ENCODE measurements at regions not wholly inside any gene's neighbourhood (a gene's known extent, or its start where the extent isn't known, plus 50 kb on each side); places are given as distances from the start of the nearest gene placed in this dataset.

GRCh38 chr15:68871507-68871906 is 50.8 kb upstream of the ANP32A start:
- TF ChIP-seq, protein P1, sequence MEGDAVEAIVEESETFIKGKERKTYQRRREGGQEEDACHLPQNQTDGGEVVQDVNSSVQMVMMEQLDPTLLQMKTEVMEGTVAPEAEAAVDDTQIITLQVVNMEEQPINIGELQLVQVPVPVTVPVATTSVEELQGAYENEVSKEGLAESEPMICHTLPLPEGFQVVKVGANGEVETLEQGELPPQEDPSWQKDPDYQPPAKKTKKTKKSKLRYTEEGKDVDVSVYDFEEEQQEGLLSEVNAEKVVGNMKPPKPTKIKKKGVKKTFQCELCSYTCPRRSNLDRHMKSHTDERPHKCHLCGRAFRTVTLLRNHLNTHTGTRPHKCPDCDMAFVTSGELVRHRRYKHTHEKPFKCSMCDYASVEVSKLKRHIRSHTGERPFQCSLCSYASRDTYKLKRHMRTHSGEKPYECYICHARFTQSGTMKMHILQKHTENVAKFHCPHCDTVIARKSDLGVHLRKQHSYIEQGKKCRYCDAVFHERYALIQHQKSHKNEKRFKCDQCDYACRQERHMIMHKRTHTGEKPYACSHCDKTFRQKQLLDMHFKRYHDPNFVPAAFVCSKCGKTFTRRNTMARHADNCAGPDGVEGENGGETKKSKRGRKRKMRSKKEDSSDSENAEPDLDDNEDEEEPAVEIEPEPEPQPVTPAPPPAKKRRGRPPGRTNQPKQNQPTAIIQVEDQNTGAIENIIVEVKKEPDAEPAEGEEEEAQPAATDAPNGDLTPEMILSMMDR (IDR thresholded peaks at IDR 0.05) = no peak
- TF ChIP-seq GATA2 (CRISPR knock-in tag; IDR thresholded peaks at IDR 0.05) = no peak
- TF ChIP-seq TEAD4 (IDR thresholded peaks at IDR 0.05; ENCODE audit: borderline replicate concordance, insufficient read depth) = no peak
- TF ChIP-seq, protein P2, sequence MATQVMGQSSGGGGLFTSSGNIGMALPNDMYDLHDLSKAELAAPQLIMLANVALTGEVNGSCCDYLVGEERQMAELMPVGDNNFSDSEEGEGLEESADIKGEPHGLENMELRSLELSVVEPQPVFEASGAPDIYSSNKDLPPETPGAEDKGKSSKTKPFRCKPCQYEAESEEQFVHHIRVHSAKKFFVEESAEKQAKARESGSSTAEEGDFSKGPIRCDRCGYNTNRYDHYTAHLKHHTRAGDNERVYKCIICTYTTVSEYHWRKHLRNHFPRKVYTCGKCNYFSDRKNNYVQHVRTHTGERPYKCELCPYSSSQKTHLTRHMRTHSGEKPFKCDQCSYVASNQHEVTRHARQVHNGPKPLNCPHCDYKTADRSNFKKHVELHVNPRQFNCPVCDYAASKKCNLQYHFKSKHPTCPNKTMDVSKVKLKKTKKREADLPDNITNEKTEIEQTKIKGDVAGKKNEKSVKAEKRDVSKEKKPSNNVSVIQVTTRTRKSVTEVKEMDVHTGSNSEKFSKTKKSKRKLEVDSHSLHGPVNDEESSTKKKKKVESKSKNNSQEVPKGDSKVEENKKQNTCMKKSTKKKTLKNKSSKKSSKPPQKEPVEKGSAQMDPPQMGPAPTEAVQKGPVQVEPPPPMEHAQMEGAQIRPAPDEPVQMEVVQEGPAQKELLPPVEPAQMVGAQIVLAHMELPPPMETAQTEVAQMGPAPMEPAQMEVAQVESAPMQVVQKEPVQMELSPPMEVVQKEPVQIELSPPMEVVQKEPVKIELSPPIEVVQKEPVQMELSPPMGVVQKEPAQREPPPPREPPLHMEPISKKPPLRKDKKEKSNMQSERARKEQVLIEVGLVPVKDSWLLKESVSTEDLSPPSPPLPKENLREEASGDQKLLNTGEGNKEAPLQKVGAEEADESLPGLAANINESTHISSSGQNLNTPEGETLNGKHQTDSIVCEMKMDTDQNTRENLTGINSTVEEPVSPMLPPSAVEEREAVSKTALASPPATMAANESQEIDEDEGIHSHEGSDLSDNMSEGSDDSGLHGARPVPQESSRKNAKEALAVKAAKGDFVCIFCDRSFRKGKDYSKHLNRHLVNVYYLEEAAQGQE (IDR thresholded peaks at IDR 0.05; ENCODE audit: low read depth, low read length) = no peak
- TF ChIP-seq, protein P3, sequence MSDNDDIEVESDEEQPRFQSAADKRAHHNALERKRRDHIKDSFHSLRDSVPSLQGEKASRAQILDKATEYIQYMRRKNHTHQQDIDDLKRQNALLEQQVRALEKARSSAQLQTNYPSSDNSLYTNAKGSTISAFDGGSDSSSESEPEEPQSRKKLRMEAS (IDR thresholded peaks at IDR 0.05; ENCODE audit: low read depth) = no peak
- no peak for TF ChIP-seq POLR2AphosphoS5 (IDR thresholded peaks at IDR 0.05; ENCODE audit: low read depth, low read length)
- TF ChIP-seq SMC3 (IDR thresholded peaks at IDR 0.05; ENCODE audit: low read depth, low read length) = no peak
- TF ChIP-seq RCOR1 (IDR thresholded peaks at IDR 0.05; ENCODE audit: low read length) = no peak
- no peak for TF ChIP-seq RXRA (IDR thresholded peaks at IDR 0.05; ENCODE audit: borderline replicate concordance, low read depth)
- TF ChIP-seq FOXJ3 (CRISPR knock-in tag; IDR thresholded peaks at IDR 0.05) = no peak
